Tibial nerve (tissue), 4 donors: ENCODE measurements at regions not wholly inside any gene's neighbourhood (a gene's known extent, or its start where the extent isn't known, plus 50 kb on each side); places are given as distances from the start of the nearest gene placed in this dataset.

Experiments used
- EP300 ChIP-seq, 2 donors: sonication (generic); formaldehyde crosslinking; IDR thresholded peaks; one replicate each; pipeline ENCODE4 v1.6.1; 2017; ENCODE audit warnings: antibody characterized with exemption in 2 of 2, mild to moderate bottlenecking in 1 of 2
- POLR2A ChIP-seq, 2 donors: fragments of 450-650 bp; IDR thresholded peaks; one replicate each; pipeline ENCODE4 v1.6.1; 2017; ENCODE audit warnings: antibody characterized with exemption in 2 of 2, mild to moderate bottlenecking in 2 of 2, moderate library complexity in 2 of 2
- TF ChIP-seq, protein P1 (sequence below), 5 experiments: fragments of 200-600 bp in 3 of 5; fragments of 450-650 bp in 2 of 5; sonication (generic) in 3 of 5; IDR thresholded peaks; one replicate each; pipeline ENCODE4 v1.5.1; 2016 to 2019; ENCODE audit warnings: antibody characterized with exemption in 5 of 5, mild to moderate bottlenecking in 3 of 5, moderate library complexity in 2 of 5

DNA sequence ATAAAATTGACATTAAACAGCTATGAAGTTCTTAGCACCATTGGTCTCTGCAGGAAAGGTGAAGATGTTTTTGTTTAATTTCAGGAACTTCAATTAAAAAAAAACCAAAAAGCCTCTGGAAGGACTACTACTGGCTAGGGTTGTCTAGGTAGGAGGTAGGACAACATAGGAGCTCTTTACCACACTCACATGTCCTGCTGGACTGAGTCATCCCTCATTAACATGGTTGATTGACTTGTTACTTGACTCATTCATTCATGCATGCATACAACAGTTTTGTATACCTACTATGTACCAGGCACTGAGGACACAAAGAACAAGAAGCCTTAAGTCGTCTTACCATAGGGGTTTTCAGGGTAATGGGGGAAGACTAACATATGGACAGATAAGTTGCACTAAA, 216.9 kb upstream of the ARHGAP20 start:
- TF ChIP-seq POLR2A (IDR thresholded peaks at IDR 0.05) (no peak), EP300 (IDR thresholded peaks at IDR 0.05) (no peak)
- TF ChIP-seq, protein P1, sequence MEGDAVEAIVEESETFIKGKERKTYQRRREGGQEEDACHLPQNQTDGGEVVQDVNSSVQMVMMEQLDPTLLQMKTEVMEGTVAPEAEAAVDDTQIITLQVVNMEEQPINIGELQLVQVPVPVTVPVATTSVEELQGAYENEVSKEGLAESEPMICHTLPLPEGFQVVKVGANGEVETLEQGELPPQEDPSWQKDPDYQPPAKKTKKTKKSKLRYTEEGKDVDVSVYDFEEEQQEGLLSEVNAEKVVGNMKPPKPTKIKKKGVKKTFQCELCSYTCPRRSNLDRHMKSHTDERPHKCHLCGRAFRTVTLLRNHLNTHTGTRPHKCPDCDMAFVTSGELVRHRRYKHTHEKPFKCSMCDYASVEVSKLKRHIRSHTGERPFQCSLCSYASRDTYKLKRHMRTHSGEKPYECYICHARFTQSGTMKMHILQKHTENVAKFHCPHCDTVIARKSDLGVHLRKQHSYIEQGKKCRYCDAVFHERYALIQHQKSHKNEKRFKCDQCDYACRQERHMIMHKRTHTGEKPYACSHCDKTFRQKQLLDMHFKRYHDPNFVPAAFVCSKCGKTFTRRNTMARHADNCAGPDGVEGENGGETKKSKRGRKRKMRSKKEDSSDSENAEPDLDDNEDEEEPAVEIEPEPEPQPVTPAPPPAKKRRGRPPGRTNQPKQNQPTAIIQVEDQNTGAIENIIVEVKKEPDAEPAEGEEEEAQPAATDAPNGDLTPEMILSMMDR (IDR thresholded peaks at IDR 0.05) = no peak
